Hindlimb muscle (tissue), 1 donor: ENCODE measurements at regions not wholly inside any gene's neighbourhood (a gene's known extent, or its start where the extent isn't known, plus 50 kb on each side); places are given as distances from the start of the nearest gene placed in this dataset.
A peak's percentile ranks its signal among the peaks of the same experiment; 100 is the strongest.

Experiments used
- DNase-seq: peaks from one replicate; pipeline ENCODE4 v3.0.0-alpha.2; 2013

GRCh38 chr12:115251727-115252126, 567.8 kb upstream of the TBX3 start:
- no peak for DNase-seq

DNA sequence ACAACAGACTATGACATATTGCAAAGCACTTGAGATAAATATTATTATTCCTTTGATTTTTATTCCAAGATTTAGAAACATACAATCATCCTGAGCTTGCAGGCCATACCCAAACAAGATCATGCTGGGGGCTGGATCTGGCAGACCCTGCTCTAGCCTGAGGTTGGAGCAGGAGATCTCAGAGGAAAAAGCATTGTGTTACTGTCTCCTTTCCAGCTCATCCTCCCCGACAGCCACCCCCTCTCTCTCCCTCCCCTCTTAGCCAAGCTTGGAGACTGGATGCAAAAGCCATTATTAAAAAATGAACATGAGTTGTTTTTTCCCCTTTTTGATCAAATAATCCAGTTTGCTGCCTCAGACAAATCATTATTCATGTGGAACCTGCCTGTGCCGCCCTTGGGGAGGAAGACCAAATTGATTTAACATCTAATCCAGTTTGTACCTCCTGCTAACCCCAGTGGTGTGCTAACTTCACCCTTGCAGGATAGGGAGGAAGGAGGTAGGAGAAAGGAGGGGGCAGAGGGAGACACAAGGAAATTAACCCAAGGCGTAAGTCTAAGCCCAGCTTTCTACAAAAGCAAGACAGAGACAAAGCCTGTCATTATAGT, 565.8 kb upstream of the TBX3 start:
- peak; percentile 47 for DNase-seq

- DNase-seq: peak; percentile 77
These were observed 561.0 kb upstream of the TBX3 start for GRCh38 chr12:115245020-115245419.

- no peak for DNase-seq
These were observed 560.1 kb upstream of the TBX3 start for GRCh38 chr12:115243933-115244628.

DNA sequence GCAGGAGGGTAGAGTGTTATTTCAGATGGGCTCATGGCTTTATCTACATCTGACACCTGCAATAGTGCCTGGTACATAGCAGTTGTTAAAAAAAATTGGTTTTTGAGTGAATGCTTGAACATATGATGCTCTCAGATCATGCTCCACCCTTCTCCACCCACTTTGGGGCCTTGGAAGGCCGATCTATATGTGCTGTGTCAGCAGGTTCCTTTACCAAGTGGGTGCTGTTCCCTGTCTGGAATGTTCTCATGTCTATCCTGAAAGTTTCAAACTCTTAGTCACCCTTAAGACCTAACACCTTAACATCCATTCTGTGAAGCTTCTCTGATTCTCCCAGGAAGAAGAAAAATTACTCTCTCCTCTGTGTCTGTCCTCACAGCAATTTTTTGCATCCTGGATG, 556.3 kb upstream of the TBX3 start:
- DNase-seq: no peak

DNA sequence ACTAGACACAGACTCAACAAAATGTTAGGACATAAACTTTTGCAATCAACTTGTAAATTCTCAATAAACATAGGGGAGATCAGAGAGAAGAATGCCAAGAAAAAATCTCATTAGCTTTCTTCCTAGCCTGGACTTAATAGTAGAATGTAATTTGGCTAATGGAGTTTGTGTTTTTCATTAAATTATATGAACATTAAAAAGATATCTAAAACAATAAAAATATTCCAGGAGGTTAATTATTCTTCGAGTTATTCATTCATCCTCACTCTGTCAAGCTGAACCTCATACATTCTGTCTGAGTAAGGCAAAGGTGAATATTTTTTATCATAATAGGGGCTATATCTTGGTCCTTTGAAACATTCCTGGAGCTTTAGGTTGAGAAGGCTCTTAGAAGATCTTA, 551.9 kb upstream of the TBX3 start:
- no peak for DNase-seq

- DNase-seq: no peak
These were observed 550.0 kb upstream of the TBX3 start for GRCh38 chr12:115233891-115234543.

DNA sequence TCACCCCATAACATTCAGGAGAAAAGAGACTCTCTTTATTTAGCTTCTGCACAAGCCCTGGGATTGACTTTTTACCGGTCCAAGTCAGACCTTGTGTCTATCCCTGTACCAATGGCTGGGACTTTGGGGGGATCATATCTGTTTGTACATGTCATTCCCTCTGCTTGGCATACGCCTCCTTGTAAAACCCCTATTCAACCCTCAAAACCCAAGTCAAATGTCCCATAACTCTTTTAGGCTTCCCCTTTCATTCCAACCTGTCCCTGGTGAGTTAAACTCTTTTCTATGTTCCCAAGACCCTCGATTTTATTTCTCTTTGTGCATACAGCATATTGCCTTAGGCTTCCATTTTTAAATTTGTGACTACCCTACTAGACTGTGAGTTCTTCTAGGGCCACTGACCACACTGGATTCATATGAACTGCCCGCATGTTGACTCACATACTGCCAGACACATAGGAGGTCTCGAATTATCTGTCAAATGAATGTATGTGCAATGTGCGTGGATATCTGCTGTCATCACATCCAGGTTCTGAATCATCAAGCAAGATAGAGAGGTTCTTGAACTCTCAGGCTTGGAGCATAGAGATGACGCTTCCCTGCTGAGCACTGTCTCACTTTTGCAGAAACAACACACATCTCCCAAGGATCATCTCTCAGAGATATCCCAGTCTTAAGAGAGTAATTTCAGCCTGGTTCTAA, 548.6 kb upstream of the TBX3 start:
- DNase-seq: no peak

DNA sequence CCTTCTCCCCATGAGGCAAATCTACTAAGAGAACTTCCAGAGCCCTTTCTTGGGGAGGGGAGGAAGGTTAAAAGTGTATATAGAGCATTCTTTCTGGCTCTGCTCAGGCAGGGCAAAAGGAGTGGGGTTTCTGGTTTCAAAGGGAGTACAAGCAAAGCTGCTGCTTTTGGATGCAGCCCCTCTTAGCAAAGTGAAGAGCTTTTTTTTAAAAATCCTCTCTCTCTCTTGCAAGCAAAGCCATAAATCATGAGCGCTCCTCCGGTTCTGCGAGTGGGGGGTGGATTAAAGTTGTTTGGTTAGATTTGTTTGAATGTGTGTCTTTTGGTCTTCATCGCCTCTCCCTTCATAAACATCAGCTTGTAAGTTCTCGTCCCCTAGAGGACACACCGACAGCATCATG, 546.6 kb upstream of the TBX3 start:
- no peak for DNase-seq

DNA sequence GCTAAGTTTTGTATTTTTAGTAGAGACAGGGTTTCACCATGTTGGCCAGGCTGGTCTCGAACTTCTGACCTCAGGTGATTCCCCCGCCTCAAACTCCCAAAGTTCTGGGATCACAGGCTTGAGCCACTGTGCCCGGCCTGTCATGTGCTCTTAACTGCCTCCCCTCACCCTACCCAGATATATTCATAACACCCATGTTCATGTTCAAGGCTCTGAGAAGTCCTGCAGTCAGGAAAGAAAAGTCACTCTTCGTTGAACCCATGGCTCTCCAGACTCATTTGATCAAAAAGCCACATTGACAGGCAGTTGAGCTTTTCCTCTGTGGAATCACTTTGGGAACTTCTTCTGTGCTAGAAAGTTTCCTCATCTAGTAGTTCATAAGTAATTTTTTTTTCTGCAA, 545.5 kb upstream of the TBX3 start:
- no peak for DNase-seq

DNA sequence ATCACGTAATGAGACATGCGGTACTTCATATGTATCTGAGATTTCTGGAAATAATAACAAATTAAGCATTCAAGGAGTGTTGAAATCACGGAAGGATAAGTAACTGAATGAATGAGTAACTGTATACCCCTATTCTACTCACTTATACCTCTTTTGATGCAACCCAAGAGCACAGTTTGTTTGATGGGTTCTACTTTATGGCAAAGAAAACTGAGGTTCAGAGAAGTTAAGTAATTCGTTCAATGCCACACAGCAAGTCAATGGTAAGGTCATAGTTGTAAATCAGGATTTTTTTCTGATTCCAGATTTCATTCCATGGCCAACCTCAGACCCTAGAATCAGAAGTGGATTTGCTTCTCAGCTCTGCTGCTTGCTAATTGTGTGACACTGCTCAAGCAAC, 544.5 kb upstream of the TBX3 start:
- no peak for DNase-seq

GRCh38 chr12:115227137-115227615, 543.2 kb upstream of the TBX3 start:
- no peak for DNase-seq

DNA sequence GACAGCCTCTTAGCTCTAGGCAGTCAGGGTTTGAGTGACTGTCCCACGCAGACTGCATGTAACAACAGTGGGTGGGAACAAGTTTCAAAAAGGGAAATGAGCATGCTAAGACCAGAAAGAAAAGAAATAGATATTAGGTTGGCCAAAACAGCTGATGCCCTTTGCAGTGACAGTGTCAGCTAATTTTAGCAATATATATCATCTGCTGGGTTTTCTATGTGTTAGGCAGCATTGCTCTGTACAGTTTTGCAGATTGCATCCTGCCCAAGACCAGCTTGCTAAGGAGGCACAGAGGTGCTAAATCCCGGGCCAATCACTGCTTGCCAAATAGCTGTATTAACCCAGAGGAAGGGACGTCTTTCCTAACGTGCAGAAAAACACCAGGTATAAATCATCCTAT, 541.9 kb upstream of the TBX3 start:
- no peak for DNase-seq

- no peak for DNase-seq
These were observed 540.0 kb upstream of the TBX3 start for GRCh38 chr12:115223991-115224390.

DNA sequence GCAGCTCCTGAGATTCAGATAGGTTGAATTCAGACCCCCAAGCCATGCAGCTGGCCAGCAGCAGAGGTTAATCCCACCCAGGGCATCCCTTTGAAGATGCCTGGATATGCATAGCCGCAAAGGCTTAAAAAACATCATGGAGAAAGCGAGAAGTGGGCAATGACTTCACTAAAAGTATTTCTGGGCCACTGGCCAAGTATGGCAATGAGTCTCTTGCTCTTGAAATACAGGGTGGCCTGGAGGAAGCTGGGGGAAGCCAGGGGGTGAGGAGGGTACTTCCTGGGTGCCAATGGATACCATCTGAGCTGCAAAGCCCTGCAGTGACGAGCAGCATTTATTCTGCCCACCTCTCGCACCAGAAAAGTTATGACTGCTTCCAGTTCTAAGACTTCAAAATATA, 539.3 kb upstream of the TBX3 start:
- DNase-seq: no peak

DNA sequence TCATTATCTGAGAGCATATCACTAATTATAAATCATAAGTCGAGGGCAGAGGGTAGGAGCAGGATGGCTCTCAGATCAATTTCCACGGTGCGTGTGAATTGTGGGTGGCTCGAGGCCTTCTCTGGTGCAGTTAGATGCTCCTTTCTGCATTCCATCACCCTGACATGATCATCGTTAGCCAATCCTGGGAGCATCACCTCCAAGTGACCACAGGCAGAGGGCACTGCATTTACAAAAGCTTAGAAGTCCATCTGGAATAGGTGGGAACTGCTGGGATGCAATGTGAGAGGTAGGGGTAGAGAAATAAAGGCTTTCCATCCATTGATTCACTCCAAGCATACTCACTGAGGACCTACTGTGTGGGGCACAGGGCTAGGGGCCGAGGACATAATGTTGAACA, 538.2 kb upstream of the TBX3 start:
- DNase-seq: no peak

DNA sequence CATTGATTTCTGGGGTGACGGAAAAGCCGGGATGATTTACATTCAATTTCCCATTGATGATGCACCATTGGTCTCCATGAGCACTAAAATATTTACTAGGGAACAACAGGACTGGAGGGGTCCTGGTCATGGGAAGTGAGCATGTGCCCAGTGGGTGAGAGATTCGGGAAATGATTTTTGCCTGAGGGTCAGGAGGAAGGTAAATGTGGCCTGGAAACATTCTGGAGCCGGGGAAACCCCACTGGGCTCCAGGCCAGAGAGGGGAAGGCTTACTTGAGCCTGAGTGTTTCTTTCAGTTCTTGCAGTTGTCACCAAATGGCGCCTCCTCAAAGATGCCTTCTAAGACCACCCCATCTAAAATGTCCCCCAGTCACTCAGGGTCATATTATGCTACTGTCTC, 532.3 kb upstream of the TBX3 start:
- DNase-seq: no peak

DNA sequence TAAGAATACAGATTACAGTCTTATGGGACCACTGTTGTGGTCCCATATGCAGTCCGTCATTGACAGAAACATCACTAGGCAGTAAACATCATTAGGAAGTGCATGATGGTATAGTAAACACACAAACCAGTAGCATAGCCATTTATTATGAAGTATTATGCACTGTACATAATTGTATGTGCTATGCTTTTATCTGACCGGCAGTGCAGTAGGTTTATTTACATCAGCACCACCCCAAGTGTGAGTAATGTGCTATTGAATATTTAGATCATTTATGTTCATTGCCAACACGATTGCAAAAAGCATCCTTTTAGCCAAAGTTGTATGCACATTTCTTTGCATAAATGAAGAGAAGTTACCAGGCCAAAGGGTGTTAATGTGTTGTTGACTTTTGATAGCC, 531.6 kb upstream of the TBX3 start:
- DNase-seq: no peak

DNA sequence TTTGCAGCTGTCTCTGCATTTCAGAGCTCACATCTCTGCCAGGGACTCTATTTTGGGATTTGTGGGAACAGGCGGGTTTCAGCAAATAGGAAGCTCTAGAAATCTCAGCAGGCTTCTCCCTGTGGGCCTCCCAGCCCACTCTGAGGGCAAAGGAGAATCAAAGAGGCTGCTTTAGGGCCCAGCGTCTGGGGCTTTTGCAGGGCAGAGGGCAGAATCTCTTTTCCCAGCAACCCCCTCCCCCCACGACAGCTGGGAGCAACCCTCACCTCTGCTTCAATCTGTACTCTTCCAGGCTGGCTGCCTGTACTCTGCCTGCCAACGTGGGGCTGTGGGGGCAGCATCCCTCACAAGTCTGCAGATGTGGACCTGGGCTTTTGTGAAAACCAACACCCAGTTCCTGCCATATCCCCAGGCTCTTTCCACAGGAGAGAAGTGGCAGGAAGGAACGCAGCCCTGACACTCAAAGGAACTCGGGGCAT, 529.6 kb upstream of the TBX3 start:
- DNase-seq: peak; percentile 67

DNA sequence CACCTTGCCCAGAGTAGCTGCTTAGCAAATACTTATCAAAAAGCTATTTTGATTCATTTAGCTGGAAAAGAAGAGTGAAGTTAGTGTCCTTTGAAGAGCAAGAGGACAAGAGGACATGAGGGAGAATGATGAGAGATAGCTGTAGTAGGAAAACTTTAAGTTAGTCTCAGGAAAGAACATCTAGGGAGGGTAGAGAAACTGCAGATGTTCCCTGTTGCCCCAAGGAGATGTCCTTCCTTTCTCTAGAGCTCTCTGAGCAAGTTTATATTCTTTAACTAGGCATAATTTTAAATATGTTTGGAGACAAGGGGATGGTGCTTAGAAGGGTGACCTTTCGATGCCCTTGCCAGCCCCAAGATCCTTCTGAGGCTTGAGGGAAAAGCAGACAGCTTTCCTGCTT, 529.1 kb upstream of the TBX3 start:
- no peak for DNase-seq

DNA sequence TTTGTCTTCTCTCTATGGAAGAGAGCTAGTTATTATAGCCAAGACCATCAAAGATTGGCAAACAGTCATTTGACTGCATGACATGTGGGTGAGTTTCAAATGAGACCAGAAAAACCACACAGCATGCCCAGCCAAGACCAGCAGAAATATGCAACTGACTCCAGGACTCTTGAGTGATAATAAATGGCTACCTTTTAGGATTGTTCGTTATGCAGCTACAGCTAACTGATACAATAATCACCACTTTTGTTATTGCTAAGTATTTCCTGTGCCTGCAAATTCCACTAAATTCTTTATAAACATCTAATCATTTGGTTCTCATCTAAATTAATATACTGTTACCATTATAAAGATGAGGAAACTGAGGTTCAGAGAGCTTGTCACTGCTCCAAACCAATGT, 528.4 kb upstream of the TBX3 start:
- no peak for DNase-seq

GRCh38 chr12:115210533-115211252, 526.7 kb upstream of the TBX3 start:
- peak; percentile 25 for DNase-seq

DNA sequence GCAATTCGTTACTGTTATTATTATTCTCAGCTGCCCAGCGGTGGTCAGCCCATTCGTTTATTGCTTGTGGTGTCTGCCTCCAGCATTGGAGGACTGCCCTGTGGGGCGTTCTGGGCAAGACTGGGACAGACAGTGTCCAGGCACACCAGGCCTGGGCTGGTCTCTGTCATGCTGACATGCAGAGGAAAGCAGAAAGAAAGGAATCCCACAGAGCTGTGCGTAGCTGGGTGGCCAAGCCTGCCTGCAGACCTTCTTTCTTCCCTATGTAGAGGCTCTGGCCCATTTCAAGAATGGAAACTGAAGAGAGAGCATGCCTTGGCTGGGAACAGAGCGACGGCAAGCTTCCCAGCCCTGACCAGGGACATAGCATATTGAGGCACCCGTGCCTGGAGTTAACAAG, 525.3 kb upstream of the TBX3 start:
- no peak for DNase-seq
